22Rv1 (cell line): ENCODE measurements at regions not wholly inside any gene's neighbourhood (a gene's known extent, or its start where the extent isn't known, plus 50 kb on each side); places are given as distances from the start of the nearest gene placed in this dataset.

ENCODE experiments used
- H3K27ac ChIP-seq: fragments of 450-650 bp; 2 replicates; pipeline ENCODE4 v1.5.1; 2017
- ZFX ChIP-seq: fragments of 450-650 bp; IDR thresholded peaks from 2 replicates; pipeline ENCODE4 v1.6.1; 2017; ENCODE audit warnings: antibody characterized with exemption, borderline replicate concordance
- TF ChIP-seq, protein P1 (sequence below): fragments of 450-650 bp; IDR thresholded peaks from 2 replicates; pipeline ENCODE4 v1.5.1; 2017; ENCODE audit warnings: mild to moderate bottlenecking

DNA sequence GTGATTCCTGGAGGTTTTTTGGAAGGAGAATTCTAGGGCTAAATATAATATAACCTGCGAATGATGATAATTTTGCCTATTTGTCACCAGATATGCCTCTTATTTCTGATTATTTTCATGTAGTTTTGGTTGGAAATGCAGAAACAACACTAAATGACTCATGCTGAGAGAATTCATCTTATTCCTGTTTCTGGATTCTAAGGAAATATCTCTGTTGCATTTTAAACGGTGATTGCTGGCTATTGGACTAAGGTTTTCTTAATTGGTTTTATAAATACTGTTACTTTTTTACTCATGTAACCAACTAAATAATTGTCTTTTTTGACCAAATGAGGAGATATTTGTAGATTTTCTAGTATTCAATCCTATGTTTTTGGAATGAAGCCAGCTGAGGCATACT is 204.9 kb upstream of the NPSR1 start:
- TF ChIP-seq ZFX, result no peak
- TF ChIP-seq, protein P1, sequence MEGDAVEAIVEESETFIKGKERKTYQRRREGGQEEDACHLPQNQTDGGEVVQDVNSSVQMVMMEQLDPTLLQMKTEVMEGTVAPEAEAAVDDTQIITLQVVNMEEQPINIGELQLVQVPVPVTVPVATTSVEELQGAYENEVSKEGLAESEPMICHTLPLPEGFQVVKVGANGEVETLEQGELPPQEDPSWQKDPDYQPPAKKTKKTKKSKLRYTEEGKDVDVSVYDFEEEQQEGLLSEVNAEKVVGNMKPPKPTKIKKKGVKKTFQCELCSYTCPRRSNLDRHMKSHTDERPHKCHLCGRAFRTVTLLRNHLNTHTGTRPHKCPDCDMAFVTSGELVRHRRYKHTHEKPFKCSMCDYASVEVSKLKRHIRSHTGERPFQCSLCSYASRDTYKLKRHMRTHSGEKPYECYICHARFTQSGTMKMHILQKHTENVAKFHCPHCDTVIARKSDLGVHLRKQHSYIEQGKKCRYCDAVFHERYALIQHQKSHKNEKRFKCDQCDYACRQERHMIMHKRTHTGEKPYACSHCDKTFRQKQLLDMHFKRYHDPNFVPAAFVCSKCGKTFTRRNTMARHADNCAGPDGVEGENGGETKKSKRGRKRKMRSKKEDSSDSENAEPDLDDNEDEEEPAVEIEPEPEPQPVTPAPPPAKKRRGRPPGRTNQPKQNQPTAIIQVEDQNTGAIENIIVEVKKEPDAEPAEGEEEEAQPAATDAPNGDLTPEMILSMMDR, result no peak
- no peak overlapping the region for H3K27ac ChIP-seq

DNA sequence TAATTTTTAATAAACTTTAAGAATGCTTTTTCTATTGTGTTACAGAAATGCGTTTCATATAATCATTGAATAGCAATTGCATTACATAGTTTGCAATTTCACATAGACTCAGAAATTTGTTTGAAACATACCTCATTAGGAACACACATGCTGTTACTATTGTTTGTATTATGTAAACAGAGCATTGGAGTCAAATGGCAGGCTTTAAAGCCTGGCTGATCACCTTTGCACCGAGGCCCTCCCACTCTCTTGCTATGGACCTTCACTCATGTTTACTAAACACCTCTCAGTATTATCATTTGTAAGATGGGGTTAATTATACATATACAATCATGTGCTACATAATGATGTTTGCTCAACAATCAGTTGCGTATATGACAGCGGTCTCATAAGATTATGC is 203.6 kb upstream of the NPSR1 start:
- no peak for TF ChIP-seq ZFX
- TF ChIP-seq, protein P1, result no peak

DNA sequence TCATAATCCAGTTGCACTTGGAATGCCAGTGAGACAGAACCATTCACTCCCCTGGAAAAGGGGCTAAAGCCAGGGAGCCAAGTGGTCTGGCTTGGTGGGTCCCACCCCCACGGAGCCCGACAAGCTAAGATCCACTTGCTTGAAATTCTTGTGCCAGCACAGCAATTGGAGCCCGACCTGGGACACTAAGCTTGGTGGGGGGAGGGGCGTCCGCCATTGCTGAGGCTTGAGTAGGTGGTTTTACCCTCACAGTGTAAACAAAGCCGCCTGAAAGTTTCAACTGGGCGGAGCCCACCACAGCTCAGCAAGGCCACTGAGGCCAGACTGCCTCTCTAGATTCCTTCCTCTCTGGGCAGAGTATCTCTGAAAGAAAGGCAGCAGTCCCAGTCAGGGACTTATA is 200.7 kb upstream of the NPSR1 start:
- TF ChIP-seq, protein P1, result no peak
- TF ChIP-seq ZFX, result no peak
- H3K27ac ChIP-seq, result no peak overlapping the region

More for the DNA sequence above, 203.6 kb upstream of the NPSR1 start:
- H3K27ac ChIP-seq, result no peak overlapping the region

DNA sequence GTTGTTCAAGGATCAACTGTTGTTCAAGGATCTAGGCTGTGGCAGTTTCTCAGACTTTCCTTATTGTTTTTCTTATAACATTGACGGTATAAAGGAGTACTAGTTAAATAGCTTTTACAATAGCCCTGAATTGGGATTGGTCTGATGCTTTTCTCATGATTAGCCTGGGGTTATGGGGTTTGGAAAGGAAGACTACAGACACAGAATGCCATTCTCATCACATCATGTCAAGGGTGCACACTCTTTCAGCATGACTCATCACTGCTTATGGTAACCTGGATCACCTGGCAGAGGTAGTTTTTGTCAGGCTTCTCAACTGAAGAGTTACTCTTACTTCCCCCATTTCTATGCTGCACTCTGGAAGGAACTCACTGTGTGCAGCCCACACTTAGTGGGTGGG is 194.2 kb upstream of the NPSR1 start:
- TF ChIP-seq ZFX, result no peak
- TF ChIP-seq, protein P1, result no peak
- no peak overlapping the region for H3K27ac ChIP-seq

DNA sequence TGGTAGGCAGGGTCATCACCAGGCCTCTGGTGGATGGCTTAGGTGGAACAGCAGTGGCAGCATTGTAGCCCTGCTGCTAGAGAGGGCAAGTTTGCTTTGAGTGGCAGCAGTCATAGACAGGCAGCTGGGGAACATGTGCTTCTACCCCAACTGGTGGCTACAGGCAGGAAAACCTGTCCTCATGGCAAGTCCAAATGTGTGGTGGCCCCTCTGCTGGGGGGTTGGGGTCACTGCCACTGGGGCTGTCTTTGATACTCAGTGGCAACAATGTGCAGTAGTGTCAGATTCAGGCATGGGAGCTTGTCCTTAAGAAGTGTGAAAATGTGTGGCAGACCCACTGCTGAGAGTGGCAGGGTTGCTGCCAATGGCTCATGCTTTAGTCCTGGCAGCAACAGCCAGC is 186.2 kb upstream of the NPSR1 start:
- H3K27ac ChIP-seq, result no peak overlapping the region
- TF ChIP-seq, protein P1, result no peak
- TF ChIP-seq ZFX, result no peak

DNA sequence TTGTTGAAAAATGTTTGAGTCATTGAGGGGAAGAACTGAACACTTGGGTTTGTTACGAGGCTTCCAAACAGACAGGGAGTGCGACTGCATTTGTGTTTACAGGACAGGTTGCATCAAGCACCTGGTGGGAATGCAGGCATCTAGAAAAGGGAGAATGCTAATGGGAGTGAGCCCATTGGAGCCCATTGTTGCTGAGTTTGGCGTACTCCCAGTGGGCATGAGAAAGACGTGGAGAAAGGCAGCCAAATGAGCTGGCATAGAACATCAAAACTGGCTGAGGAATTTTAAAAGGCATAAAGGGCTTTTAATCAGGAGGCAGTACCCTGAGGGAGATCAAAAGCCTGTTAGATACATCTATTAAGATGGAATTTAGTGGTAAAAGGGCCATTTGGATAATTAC is 171.6 kb upstream of the NPSR1 start:
- TF ChIP-seq, protein P1, result no peak
- TF ChIP-seq ZFX, result no peak

DNA sequence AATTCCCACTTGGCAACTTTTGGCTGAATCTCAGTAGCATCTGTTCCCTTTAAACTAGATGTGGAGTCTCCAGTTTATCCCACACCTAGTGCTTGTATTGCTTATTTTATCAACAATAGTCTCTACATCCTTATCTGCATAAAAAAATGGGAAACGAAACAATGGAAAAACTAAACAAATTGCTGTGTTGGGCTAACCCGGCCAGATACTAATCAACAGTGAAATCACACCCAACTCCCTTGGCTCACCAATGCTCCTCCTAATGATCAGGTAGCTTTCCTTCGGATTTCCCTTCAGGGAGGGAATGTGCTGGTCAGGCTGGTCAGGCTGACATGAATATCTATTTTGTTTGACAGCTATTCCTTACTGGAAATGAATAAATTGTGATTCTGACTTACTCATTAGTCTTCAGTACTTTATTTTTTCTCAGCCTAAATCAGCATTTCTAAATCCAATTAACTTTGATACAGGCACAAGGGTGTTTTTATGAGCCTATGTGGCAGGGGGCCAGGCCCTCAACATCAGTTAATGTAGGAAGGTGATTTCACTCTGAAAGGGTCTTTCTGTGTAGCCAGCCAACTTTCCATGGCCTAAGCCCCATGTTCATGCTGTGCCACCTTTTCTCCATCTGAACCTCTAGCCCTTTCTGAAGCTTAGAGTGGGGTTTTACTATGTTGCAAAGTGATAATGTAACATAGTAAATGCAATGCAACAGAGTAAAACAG is 170.5 kb upstream of the NPSR1 start:
- TF ChIP-seq, protein P1, result no peak
- TF ChIP-seq ZFX, result no peak
- H3K27ac ChIP-seq, result no peak overlapping the region

More for the DNA sequence above, 171.6 kb upstream of the NPSR1 start:
- no peak overlapping the region for H3K27ac ChIP-seq
